ENCODE measurements at regions not wholly inside any gene's neighbourhood (a gene's known extent, or its start where the extent isn't known, plus 50 kb on each side); places are given as distances from the start of the nearest gene placed in this dataset.

GRCh38 chr9:103427696-103428095 lies 432.6 kb downstream of the CYLC2 start:
- POLR2A ChIA-PET, result no interaction called here

More at GRCh38 chr9:103427696-103428095, 432.6 kb downstream of the CYLC2 start:
- Histone ChIP-seq H3K4me2 (ENCODE audit: insufficient read depth, low read length) (no peak overlapping the region), H3K27me3 (ENCODE audit: control insufficient read depth in 2 of 2, insufficient read depth in 2 of 2, low read length in 2 of 2) (no peaks in the 10 kb centered on the region), H3K27ac (ENCODE audit: insufficient read depth, low read depth, low read length) (no peak overlapping the region), H4K20me1 (replicated peaks; ENCODE audit: control insufficient read depth, extremely low read depth, insufficient read depth, low read length) (no peaks in the 10 kb centered on the region), H3K4me3 (replicated peaks in 1 of 3; ENCODE audit: insufficient read depth in 1 of 3, low read depth in 1 of 3, low read length in 3 of 3) (no peak overlapping the region), H3K4me1 (ENCODE audit: control insufficient read depth, extremely low read depth, insufficient read depth, low read length) (no peaks in the 10 kb centered on the region), H3K9me1 (replicated peaks; ENCODE audit: control insufficient read depth, extremely low read depth, insufficient read depth, low read length) (no peaks in the 10 kb centered on the region), H3K36me3 (ENCODE audit: control insufficient read depth in 2 of 2, extremely low read depth in 1 of 2, insufficient read depth in 2 of 2, low read length in 2 of 2) (no peaks in the 10 kb centered on the region), H3K9ac (replicated peaks; ENCODE audit: extremely low read depth, insufficient read depth, low read length) (no peak overlapping the region), H2AFZ (ENCODE audit: low read depth, low read length) (no peak overlapping the region), H3K79me2 (ENCODE audit: control insufficient read depth, insufficient read depth, low read length) (no peaks in the 10 kb centered on the region), H3K9me3 (replicated peaks; ENCODE audit: control insufficient read depth, insufficient read depth, low read length) (no peaks in the 10 kb centered on the region)
- DNase-seq (ENCODE audit: low read depth, low spot score), result no peak
- BruUV-seq (replicated peaks), result no TSS peak
- CTCF ChIA-PET, result no interaction called here
- intact Hi-C loops (cut with micrococcal nuclease) (no loop called here), dilution Hi-C loops (cut with MboI; ENCODE audit: extremely low pct_ligation_motif_present, low sequenced_read_pairs) (no loop called here)
- TF ChIP-seq MYC (IDR thresholded peaks at IDR 0.05; ENCODE audit: low read depth, low read length), result no peak
- no peak for TF ChIP-seq MAX (IDR thresholded peaks at IDR 0.05; ENCODE audit: insufficient read depth, insufficient read length)
- TF ChIP-seq POLR2AphosphoS5 (IDR thresholded peaks at IDR 0.05; ENCODE audit: insufficient read depth, low read depth, low read length), result no peak
- TF ChIP-seq GATA2 (IDR thresholded peaks at IDR 0.05; ENCODE audit: insufficient read depth, insufficient read length, low read depth, low read length), result no peak
- TF ChIP-seq EZH2 (IDR thresholded peaks at IDR 0.05; ENCODE audit: borderline replicate concordance, low read depth, low read length, severe bottlenecking), result no peak
- no peak for TF ChIP-seq POLR2A (IDR thresholded peaks at IDR 0.05; ENCODE audit: low read depth, low read length)
- no peak for TF ChIP-seq JUN (IDR thresholded peaks at IDR 0.05; ENCODE audit: borderline replicate concordance, insufficient read depth, insufficient read length, low read depth)
- no peak for TF ChIP-seq CTCF (IDR thresholded peaks at IDR 0.05; ENCODE audit: extremely low read depth in 1 of 2, insufficient read depth in 1 of 2, low read depth in 1 of 2, low read length in 2 of 2)
- no peak for TF ChIP-seq FOS (IDR thresholded peaks at IDR 0.05; ENCODE audit: borderline replicate concordance, insufficient read depth, low read length)
- no peak for FAIRE-seq
